ENCODE measurements at regions not wholly inside any gene's neighbourhood (a gene's known extent, or its start where the extent isn't known, plus 50 kb on each side); places are given as distances from the start of the nearest gene placed in this dataset.

- Histone ChIP-seq H3K4me1 (ENCODE audit: control insufficient read depth in 4 of 4, insufficient read depth in 4 of 4, low read length in 3 of 4) (peaks cover 0 to 5% (median 2%) of the 10 kb centered on the region in 4 donors), H3K4me3 (ENCODE audit: low read depth in 1 of 3, low read length in 3 of 3) (no peak overlapping the region), H3K9me3 (ENCODE audit: control insufficient read depth in 4 of 4, low read length in 3 of 4) (no peaks in the 10 kb centered on the region), H3K9ac (ENCODE audit: low read depth in 1 of 2, low read length in 2 of 2) (no peak overlapping the region), H3K27me3 (ENCODE audit: control insufficient read depth in 4 of 4, insufficient read depth in 4 of 4, low read length in 3 of 4) (no peaks in the 10 kb centered on the region), H3K36me3 (ENCODE audit: control insufficient read depth in 4 of 4, insufficient read depth in 3 of 4, low read depth in 1 of 4, low read length in 3 of 4) (no peaks in the 10 kb centered on the region), H3K27ac (ENCODE audit: low read depth in 1 of 2, low read length in 2 of 2) (no peak overlapping the region)
- 90% methylated on average over 7 of the region's 7 CpGs for WGBS
- no peak for DNase-seq (ENCODE audit: low spot score)
- TF ChIP-seq, protein P1, sequence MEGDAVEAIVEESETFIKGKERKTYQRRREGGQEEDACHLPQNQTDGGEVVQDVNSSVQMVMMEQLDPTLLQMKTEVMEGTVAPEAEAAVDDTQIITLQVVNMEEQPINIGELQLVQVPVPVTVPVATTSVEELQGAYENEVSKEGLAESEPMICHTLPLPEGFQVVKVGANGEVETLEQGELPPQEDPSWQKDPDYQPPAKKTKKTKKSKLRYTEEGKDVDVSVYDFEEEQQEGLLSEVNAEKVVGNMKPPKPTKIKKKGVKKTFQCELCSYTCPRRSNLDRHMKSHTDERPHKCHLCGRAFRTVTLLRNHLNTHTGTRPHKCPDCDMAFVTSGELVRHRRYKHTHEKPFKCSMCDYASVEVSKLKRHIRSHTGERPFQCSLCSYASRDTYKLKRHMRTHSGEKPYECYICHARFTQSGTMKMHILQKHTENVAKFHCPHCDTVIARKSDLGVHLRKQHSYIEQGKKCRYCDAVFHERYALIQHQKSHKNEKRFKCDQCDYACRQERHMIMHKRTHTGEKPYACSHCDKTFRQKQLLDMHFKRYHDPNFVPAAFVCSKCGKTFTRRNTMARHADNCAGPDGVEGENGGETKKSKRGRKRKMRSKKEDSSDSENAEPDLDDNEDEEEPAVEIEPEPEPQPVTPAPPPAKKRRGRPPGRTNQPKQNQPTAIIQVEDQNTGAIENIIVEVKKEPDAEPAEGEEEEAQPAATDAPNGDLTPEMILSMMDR (IDR thresholded peaks at IDR 0.05; ENCODE audit: low read depth, low read length, missing input control), result no peak
- TF ChIP-seq HNF4A (conservative IDR thresholded peaks at IDR 0.05) (no peak), RXRA (IDR thresholded peaks at IDR 0.05) (no peak), HNF4G (IDR thresholded peaks at IDR 0.05) (no peak), TAF1 (conservative IDR thresholded peaks at IDR 0.05) (no peak), ZBTB33 (IDR thresholded peaks at IDR 0.05) (no peak), MAX (IDR thresholded peaks at IDR 0.05) (no peak), FOXA1 (IDR thresholded peaks at IDR 0.05) (no peak), NR2F2 (IDR thresholded peaks at IDR 0.05) (no peak), YY1 (IDR thresholded peaks at IDR 0.05) (no peak), FOXA2 (IDR thresholded peaks at IDR 0.05) (no peak), RAD21 (IDR thresholded peaks at IDR 0.05) (no peak), EGR1 (IDR thresholded peaks at IDR 0.05; ENCODE audit: low read depth in 2 of 2) (no peak), JUND (IDR thresholded peaks at IDR 0.05) (no peak), GABPA (IDR thresholded peaks at IDR 0.05 in 1 of 2, conservative IDR thresholded peaks at IDR 0.05 in 1 of 2) (no peak), REST (IDR thresholded peaks at IDR 0.05) (no peak)
- TF ChIP-seq, protein P2, sequence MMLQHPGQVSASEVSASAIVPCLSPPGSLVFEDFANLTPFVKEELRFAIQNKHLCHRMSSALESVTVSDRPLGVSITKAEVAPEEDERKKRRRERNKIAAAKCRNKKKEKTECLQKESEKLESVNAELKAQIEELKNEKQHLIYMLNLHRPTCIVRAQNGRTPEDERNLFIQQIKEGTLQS (IDR thresholded peaks at IDR 0.05), result no peak
These were observed 86.3 kb downstream of the BAMBI start for GRCh38 chr10:28763471-28764170.
